PFSK-1 (cell line): ENCODE measurements at regions not wholly inside any gene's neighbourhood (a gene's known extent, or its start where the extent isn't known, plus 50 kb on each side); places are given as distances from the start of the nearest gene placed in this dataset.

Experiments
- POLR2AphosphoS5 ChIP-seq: IDR thresholded peaks from 2 replicates; pipeline ENCODE4 v1.6.1; 2012; ENCODE audit warnings: low read depth, mild to moderate bottlenecking, control low read depth, low read length, moderate library complexity
- TAF1 ChIP-seq: IDR thresholded peaks from 2 replicates; pipeline ENCODE4 v1.6.1; 2012; ENCODE audit warnings: low read length, control low read depth, borderline replicate concordance; ENCODE audit not compliant: insufficient read depth

GRCh38 chr1:4056989-4057388 lies 156.9 kb upstream of the C1orf174 start:
- TF ChIP-seq TAF1 (no peak), POLR2AphosphoS5 (no peak)
